Keratinocyte (primary cell): ENCODE measurements at regions not wholly inside any gene's neighbourhood (a gene's known extent, or its start where the extent isn't known, plus 50 kb on each side); places are given as distances from the start of the nearest gene placed in this dataset.
A peak's percentile ranks its signal among the peaks of the same experiment; 100 is the strongest.

ENCODE experiments used
- DNase-seq: peaks from one replicate; pipeline ENCODE4 v3.0.0-alpha.2; 2011; ENCODE audit warnings: low read depth, missing footprints, low spot score
- FAIRE-seq: peaks from 2 replicates; lab custom pipeline; 2011; peaks lifted over from hg19 to GRCh38; lab: Jason Lieb, UNC
- H2AFZ ChIP-seq: 2 replicates; pipeline ENCODE4 v1.6.0; 2012; ENCODE audit warnings: low read length, control low read depth, inconsistent platforms; ENCODE audit not compliant: control insufficient read depth
- H3K27ac ChIP-seq: 2 replicates; pipeline ENCODE4 v1.5.1; 2011; ENCODE audit warnings: low read length; ENCODE audit not compliant: control insufficient read depth, insufficient read depth
- H3K27me3 ChIP-seq: 3 replicates; pipeline ENCODE4 v1.6.0; 2011; ENCODE audit warnings: low read length; ENCODE audit not compliant: control insufficient read depth, insufficient read depth; ENCODE audit errors: extremely low read depth
- H3K36me3 ChIP-seq, 2 experiments: 2 replicates in 1 of 2; 3 replicates in 1 of 2; pipeline ENCODE4 v1.5.1; 2011; ENCODE audit warnings: low read length in 2 of 2, mild to moderate bottlenecking in 1 of 2; ENCODE audit not compliant: control insufficient read depth in 2 of 2, insufficient read depth in 2 of 2; ENCODE audit errors: extremely low read depth in 1 of 2
- H3K4me1 ChIP-seq: 3 replicates; pipeline ENCODE4 v1.5.1; 2011; ENCODE audit warnings: low read length; ENCODE audit not compliant: control insufficient read depth, insufficient read depth; ENCODE audit errors: extremely low read depth
- H3K4me2 ChIP-seq: 3 replicates; pipeline ENCODE4 v1.6.0; 2011; ENCODE audit warnings: low read depth, low read length; ENCODE audit not compliant: control insufficient read depth, insufficient read depth; ENCODE audit errors: extremely low read depth
- H3K4me3 ChIP-seq, 3 experiments: fragments of 200-600 bp in 1 of 3; sonication (generic) in 1 of 3; 2 replicates in 2 of 3; 3 replicates in 1 of 3; pipeline ENCODE4 v1.5.1; 2011 to 2016; ENCODE audit warnings: low read length in 3 of 3, mild to moderate bottlenecking in 3 of 3, control low read depth in 2 of 3, inconsistent platforms in 1 of 3, low read depth in 1 of 3, mixed read lengths in 1 of 3, mixed run types in 1 of 3, moderate library complexity in 1 of 3; ENCODE audit not compliant: control insufficient read depth in 2 of 3, insufficient read depth in 2 of 3; ENCODE audit errors: extremely low read depth in 1 of 3
- H3K79me2 ChIP-seq: 2 replicates; pipeline ENCODE4 v1.6.0; 2012; ENCODE audit warnings: low read length; ENCODE audit not compliant: control insufficient read depth, insufficient read depth
- H3K9ac ChIP-seq: 3 replicates; pipeline ENCODE4 v1.6.0; 2011; ENCODE audit warnings: low read length; ENCODE audit not compliant: control insufficient read depth, insufficient read depth; ENCODE audit errors: extremely low read depth
- H3K9me1 ChIP-seq: 3 replicates; pipeline ENCODE4 v1.6.0; 2011; ENCODE audit warnings: low read length; ENCODE audit not compliant: control insufficient read depth, insufficient read depth; ENCODE audit errors: extremely low read depth
- H3K9me3 ChIP-seq: 2 replicates; pipeline ENCODE4 v1.5.1; 2012; ENCODE audit warnings: low read depth, low read length; ENCODE audit not compliant: control insufficient read depth
- H4K20me1 ChIP-seq: 3 replicates; pipeline ENCODE4 v1.6.0; 2011; ENCODE audit warnings: low read length; ENCODE audit not compliant: control insufficient read depth, insufficient read depth; ENCODE audit errors: extremely low read depth
- EZH2 ChIP-seq: IDR thresholded peaks from one replicate; pipeline ENCODE4 v1.6.1; 2012; ENCODE audit warnings: inconsistent platforms, mild to moderate bottlenecking, low read length, moderate library complexity
- dilution Hi-C: fragments of 300-500 bp; cut with MboI; formaldehyde crosslinking; loops from one replicate; pipeline ENCODE4 v1.7.0; 2020; ENCODE audit warnings: low sequenced_read_pairs; ENCODE audit not compliant: extremely low pct_ligation_motif_present
- TF ChIP-seq, protein P1 (sequence below), 3 experiments: IDR thresholded peaks in 1 of 3; conservative IDR thresholded peaks in 1 of 3; optimal IDR thresholded peaks in 1 of 3; 2 replicates in 2 of 3; 3 replicates in 1 of 3; pipeline versions ENCODE3 to v1.5.1; 2011; ENCODE audit warnings: low read length in 3 of 3, mild to moderate bottlenecking in 3 of 3, moderate library complexity in 2 of 3, control low read depth in 1 of 3, inconsistent platforms in 1 of 3; ENCODE audit not compliant: insufficient read depth in 2 of 3; ENCODE audit errors: extremely low read depth in 1 of 3

DNA sequence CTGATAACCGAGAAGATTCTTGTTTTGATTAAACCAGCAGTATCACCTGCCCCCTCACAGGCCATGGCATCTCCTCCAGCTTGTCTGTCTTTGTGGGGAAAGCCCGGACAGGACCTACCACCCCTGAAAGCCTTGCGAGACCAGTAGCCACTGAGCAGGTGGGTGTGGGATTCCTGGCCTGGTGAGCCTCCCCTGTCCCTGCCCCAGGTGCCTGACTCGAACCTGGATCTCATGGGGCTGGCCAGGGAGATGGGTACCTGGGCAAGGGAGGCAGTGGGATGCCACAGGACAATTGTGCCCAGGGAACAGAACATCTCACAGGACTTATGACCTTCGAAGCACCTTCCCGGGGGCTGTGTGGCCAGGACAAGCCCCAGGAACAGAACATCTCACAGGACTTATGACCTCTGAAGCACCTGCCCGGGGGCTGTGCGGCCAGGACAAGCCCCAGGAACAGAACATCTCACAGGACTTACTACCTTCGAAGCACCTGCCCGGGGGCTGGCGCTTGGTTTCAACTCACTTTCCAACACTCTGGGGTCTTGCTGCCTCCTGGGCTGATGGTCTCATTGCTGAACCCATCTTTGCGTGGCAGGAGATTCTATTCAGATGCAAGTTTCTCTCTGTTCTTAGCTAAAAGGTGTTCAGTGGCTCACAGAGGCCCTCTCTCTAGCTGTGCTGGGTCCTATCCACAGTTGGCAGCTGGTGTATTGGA lies 854.5 kb downstream of the BRD1 start:
- H3K4me2 ChIP-seq = no peak overlapping the region
- no peaks in the 10 kb centered on the region for H3K27me3 ChIP-seq
- no peaks in the 10 kb centered on the region for H4K20me1 ChIP-seq
- DNase-seq = no peak
- H2AFZ ChIP-seq = no peak overlapping the region
- no peak overlapping the region for H3K9ac ChIP-seq
- TF ChIP-seq, protein P1, sequence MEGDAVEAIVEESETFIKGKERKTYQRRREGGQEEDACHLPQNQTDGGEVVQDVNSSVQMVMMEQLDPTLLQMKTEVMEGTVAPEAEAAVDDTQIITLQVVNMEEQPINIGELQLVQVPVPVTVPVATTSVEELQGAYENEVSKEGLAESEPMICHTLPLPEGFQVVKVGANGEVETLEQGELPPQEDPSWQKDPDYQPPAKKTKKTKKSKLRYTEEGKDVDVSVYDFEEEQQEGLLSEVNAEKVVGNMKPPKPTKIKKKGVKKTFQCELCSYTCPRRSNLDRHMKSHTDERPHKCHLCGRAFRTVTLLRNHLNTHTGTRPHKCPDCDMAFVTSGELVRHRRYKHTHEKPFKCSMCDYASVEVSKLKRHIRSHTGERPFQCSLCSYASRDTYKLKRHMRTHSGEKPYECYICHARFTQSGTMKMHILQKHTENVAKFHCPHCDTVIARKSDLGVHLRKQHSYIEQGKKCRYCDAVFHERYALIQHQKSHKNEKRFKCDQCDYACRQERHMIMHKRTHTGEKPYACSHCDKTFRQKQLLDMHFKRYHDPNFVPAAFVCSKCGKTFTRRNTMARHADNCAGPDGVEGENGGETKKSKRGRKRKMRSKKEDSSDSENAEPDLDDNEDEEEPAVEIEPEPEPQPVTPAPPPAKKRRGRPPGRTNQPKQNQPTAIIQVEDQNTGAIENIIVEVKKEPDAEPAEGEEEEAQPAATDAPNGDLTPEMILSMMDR (optimal IDR thresholded peaks at IDR 0.05 in 1 of 3, IDR thresholded peaks at IDR 0.05 in 1 of 3, conservative IDR thresholded peaks at IDR 0.05 in 1 of 3; ENCODE audit: extremely low read depth in 1 of 3, insufficient read depth in 2 of 3, low read length in 3 of 3) = no peak
- TF ChIP-seq EZH2 = no peak
- no peak overlapping the region for H3K27ac ChIP-seq
- no peak for FAIRE-seq
- H3K4me3 ChIP-seq = no peak overlapping the region
- H3K79me2 ChIP-seq = no peaks in the 10 kb centered on the region
- H3K9me3 ChIP-seq = peaks cover 13% of the 10 kb centered on the region
- no peaks in the 10 kb centered on the region for H3K36me3 ChIP-seq
- H3K4me1 ChIP-seq = no peaks in the 10 kb centered on the region
- dilution Hi-C loops = no loop called here
- no peaks in the 10 kb centered on the region for H3K9me1 ChIP-seq

DNA sequence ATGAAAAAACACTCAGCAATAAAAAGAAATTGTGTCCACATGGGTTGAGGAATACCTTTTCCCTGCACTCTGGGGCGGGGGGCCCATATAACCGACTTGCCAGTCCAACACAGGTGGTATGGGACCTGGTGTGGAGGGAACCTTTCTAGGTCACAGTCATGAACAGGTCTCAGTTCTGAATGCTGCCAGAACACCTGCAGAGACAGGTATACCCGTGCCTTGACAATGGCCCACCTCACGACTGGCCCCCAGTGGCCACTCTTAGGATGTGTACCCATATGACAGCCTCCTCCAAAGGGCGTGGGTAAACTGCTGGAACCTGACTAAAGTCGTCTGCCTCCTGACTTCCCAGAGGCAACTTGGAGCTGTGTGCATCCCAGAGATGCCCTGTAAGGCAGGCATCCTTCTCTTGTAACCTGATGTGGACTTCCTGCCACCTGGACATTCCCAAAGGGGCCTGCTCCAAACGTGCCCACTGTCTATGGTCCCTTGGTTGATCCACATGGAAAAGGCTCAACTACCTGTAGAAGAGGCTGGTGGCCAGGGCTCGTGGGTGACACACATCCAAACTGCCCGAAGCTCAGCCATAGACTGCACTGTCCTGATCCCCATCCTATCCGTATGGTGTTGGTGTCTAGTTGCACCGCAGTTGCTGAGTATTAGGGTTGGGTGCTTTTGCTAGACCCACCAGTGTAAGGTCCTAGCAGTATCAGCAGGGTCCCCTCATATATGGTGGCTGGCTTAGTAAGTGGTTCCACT lies 859.3 kb downstream of the BRD1 start:
- TF ChIP-seq, protein P1 (optimal IDR thresholded peaks at IDR 0.05 in 1 of 3, IDR thresholded peaks at IDR 0.05 in 1 of 3, conservative IDR thresholded peaks at IDR 0.05 in 1 of 3; ENCODE audit: extremely low read depth in 1 of 3, insufficient read depth in 2 of 3, low read length in 3 of 3) = peak in 2 of 3 experiments; percentile 27 to 79
- no peak for TF ChIP-seq EZH2
- Histone ChIP-seq H3K4me1 (no peaks in the 10 kb centered on the region), H2AFZ (no peak overlapping the region), H3K27me3 (no peaks in the 10 kb centered on the region), H4K20me1 (no peaks in the 10 kb centered on the region), H3K9me1 (no peaks in the 10 kb centered on the region), H3K4me2 (no peak overlapping the region), H3K9me3 (peaks cover 6% of the 10 kb centered on the region), H3K79me2 (no peaks in the 10 kb centered on the region), H3K4me3 (no peak overlapping the region), H3K9ac (no peak overlapping the region), H3K36me3 (no peaks in the 10 kb centered on the region), H3K27ac (no peak overlapping the region)
- no peak for DNase-seq
- FAIRE-seq = no peak
- dilution Hi-C loops = no loop called here
